ENCODE measurements at regions not wholly inside any gene's neighbourhood (a gene's known extent, or its start where the extent isn't known, plus 50 kb on each side); places are given as distances from the start of the nearest gene placed in this dataset.
"Not testable (repeated sequence)": the region's sequence is repeated elsewhere in the genome, so short reads cannot be mapped to it uniquely, and the experiment has no call there.

DNA sequence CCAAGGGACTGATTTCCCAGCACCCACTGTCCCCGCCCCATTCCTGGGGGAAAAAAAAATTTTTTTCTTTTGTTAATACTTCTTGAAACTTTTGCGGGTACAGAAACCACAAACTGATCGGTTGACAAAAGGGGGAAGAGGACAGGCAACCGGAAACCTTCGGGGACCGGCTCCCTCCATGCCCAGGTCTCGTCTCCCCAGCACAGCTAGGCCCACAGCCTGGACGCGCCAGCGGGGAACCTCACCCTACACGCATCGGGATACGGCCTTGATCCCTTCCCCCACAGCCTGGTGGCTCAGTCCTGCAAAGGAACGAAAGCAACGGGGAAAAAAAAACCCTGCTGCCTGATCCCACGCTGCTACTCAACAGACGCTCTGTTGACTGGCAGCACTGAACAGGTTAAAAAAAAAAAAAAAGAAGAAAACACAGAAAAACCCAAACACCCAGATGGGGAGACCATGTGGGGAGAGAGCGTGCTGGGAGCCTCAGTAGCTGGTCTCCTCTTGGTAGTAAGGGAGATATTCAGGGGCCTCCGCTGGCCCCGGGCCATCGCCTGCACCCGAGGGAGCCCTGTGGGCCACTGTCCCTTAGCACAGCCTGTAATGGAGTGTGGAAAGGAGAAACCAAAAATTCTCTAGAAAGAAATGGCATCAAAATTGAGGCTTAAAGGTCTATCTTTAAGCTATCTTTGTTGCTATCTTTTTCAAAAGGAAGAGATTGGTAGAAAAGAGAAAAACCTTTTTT, 185.7 kb downstream of the POTEC start:
- DNase-seq; H3K9me3 ChIP-seq; intact Hi-C loops (cut with DNase I); H3K27ac ChIP-seq; H3K36me3 ChIP-seq; H3K27me3 ChIP-seq; H3K4me1 ChIP-seq; H3K4me3 ChIP-seq: not testable (repeated sequence)
- 77 to 91% methylated on average over 9 to 10 of the region's 22 CpGs for WGBS, 2 donors

DNA sequence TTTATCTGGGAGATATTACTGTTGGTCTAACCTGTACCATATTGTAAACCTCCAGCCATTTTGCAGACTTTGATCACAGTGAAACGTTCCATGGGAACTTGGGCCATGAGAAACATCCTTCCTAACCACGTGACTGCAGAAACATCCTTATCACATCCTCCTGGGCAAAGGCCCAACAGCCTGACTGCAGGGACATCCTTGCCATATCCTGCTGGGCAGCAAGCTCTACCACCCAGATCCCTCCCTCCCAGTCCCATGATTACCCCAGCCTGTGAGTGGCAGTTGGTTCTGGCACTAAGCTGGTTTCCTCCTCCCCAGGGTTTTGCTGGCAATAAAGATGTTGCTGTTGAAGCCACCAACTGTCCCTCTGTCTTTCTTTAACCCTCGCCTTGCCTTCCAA, 201.2 kb downstream of the POTEC start:
- intact Hi-C loops (cut with DNase I); H3K4me1 ChIP-seq; H3K36me3 ChIP-seq; H3K27me3 ChIP-seq; DNase-seq; H3K27ac ChIP-seq; H3K9me3 ChIP-seq; H3K4me3 ChIP-seq: not testable (repeated sequence)
- WGBS, 2 donors = 53% methylated on average over 2 of the region's 3 CpGs; no CpG with 5 or more reads in 1 of the 2 donors

DNA sequence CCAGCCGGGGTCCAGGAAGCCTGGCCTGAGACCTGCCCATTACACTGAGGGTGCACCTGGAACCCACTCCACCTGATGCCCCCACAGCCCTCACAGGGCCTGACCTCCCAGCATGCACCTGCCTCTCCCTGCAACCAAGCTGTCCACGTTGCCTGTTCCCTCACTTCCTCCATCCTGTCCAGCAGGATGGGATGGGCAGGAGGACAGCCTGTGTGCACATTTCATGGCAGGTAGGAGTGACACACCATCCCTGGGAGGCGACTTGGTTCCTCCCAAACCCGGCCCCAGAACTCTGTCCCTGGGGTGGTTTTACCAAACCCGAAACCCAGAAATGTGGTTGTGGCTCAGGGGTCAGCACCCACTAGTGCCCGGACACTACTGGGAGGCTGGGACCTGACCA, 203.8 kb upstream of the ZNF519 start:
- H3K36me3 ChIP-seq; DNase-seq; intact Hi-C loops (cut with DNase I): not testable (repeated sequence)

DNA sequence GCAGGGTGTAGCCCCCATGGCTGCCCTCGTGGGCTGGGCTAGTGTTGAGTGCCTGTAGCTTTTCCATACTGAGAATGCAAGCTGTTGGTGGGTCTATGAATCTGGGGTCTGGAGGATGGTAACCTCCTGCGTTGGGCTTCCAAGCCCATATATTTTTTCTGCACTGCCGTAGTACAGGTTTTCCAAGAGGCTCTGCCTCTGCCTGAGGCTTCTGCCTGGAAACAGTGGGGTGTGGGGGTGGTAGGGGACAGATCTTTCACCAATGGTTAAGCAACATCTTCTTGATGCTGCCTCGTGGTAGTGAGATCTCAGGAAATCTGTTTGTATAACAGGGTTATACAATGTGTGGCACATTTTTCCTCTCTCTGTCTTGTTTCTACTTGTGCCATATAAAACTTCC, 189.0 kb upstream of the ZNF519 start:
- H3K27me3 ChIP-seq; H3K4me3 ChIP-seq; H3K9me3 ChIP-seq; H3K4me1 ChIP-seq; DNase-seq; intact Hi-C loops (cut with DNase I); H3K36me3 ChIP-seq; H3K27ac ChIP-seq: not testable (repeated sequence)
- 47 to 48% methylated on average over 3 to 4 of the region's 4 CpGs for WGBS, 2 donors

More for the DNA sequence above, 203.8 kb upstream of the ZNF519 start:
- H3K4me1 ChIP-seq, H3K9me3 ChIP-seq, H3K27me3 ChIP-seq, H3K4me3 ChIP-seq, H3K27ac ChIP-seq: not testable (repeated sequence)
- WGBS, 2 donors = 28 to 40% methylated on average over 1 to 3 of the region's 6 CpGs

GRCh38 chr18:14301255-14301654, 169.0 kb upstream of the ZNF519 start:
- intact Hi-C loops (cut with DNase I); H3K9me3 ChIP-seq; H3K27ac ChIP-seq; H3K27me3 ChIP-seq; DNase-seq; H3K4me1 ChIP-seq; H3K4me3 ChIP-seq; H3K36me3 ChIP-seq: not testable (repeated sequence)
- 77 to 85% methylated on average over 6 of the region's 7 CpGs for WGBS, 2 donors

GRCh38 chr18:14295081-14295480, 162.8 kb upstream of the ZNF519 start:
- H3K27me3 ChIP-seq; H3K36me3 ChIP-seq; intact Hi-C loops (cut with DNase I); H3K9me3 ChIP-seq; H3K27ac ChIP-seq; DNase-seq; H3K4me1 ChIP-seq; H3K4me3 ChIP-seq: not testable (repeated sequence)
- WGBS, 2 donors = 76 to 77% methylated on average over 3 of the region's 3 CpGs

DNA sequence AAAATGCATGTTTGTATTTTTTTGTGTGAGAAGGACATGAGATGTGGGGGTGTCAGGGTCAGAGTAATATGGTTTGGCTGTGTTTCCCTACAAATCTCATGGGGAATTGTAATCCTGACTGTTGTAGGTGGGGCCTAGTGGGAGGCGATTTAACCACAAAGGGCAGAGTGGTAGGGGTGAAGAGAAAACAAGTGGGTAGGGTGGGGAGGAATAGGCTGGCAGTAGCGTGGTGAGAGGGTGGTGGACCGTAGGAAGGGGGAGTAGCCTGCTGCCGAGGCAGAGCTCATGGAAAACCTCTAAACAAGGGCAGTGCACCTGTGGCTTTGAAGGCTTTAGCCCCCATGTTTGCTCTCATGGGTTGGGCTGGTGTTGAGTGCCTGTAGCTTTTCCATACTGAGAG, 152.8 kb upstream of the ZNF519 start:
- intact Hi-C loops (cut with DNase I) = no loop called here
- H3K27me3 ChIP-seq = no peaks in the 10 kb centered on the region
- H3K9me3 ChIP-seq = no peaks in the 10 kb centered on the region
- H3K4me3 ChIP-seq = no peak overlapping the region
- H3K27ac ChIP-seq = no peak overlapping the region
- H3K4me1 ChIP-seq = no peaks in the 10 kb centered on the region
- H3K36me3 ChIP-seq = no peaks in the 10 kb centered on the region
- TF ChIP-seq, protein P1, sequence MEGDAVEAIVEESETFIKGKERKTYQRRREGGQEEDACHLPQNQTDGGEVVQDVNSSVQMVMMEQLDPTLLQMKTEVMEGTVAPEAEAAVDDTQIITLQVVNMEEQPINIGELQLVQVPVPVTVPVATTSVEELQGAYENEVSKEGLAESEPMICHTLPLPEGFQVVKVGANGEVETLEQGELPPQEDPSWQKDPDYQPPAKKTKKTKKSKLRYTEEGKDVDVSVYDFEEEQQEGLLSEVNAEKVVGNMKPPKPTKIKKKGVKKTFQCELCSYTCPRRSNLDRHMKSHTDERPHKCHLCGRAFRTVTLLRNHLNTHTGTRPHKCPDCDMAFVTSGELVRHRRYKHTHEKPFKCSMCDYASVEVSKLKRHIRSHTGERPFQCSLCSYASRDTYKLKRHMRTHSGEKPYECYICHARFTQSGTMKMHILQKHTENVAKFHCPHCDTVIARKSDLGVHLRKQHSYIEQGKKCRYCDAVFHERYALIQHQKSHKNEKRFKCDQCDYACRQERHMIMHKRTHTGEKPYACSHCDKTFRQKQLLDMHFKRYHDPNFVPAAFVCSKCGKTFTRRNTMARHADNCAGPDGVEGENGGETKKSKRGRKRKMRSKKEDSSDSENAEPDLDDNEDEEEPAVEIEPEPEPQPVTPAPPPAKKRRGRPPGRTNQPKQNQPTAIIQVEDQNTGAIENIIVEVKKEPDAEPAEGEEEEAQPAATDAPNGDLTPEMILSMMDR (IDR thresholded peaks at IDR 0.05) = no peak
- no peak for TF ChIP-seq POLR2A (IDR thresholded peaks at IDR 0.05)
- no peak for DNase-seq
- WGBS, 2 donors = 59 to 66% methylated on average over 4 of the region's 4 CpGs

- DNase-seq; H3K9me3 ChIP-seq; H3K27me3 ChIP-seq; H3K4me1 ChIP-seq; H3K4me3 ChIP-seq; H3K27ac ChIP-seq; H3K36me3 ChIP-seq; intact Hi-C loops (cut with DNase I): not testable (repeated sequence)
- 50% methylated on average over 1 of the region's 1 CpG for WGBS, 2 donors
These were observed 143.2 kb upstream of the ZNF519 start for GRCh38 chr18:14275391-14275790.

DNA sequence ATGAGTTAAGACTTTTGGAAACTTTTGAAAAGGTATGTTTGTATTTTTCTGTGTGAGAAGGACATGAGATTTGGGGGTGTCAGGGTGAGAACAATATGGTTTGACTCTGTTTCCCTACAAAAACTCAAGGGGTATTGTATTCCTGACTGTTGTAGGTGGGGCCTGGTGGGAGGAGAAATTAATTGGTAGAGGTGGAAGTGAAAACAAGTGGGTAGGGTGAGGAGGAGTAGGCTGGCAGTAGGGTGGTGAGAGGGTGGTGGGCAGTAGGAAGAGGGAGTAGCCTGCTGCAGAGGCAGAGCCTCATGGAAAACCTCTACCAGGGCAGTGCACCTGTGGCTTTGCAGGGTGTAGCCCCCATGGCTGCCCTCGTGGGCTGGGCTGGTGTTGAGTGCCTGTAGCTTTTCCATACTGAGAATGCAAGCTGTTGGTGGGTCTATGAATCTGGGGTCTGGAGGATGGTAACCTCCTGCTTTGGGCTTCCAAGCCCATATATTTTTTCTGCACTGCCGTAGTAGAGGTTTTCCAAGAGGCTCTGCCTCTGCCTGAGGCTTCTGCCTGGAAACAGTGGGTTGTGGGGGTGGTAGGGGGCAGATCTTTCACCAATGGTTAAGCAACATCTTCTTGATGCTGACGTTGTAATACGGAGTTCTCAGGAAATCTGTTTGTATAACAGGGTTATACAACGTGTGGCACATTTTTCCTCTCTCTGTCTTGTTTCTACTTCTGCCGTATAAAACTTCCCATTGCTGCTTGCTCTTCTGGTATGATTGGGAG, 133.6 kb upstream of the ZNF519 start:
- DNase-seq; H3K4me3 ChIP-seq; H3K27me3 ChIP-seq; H3K36me3 ChIP-seq; H3K4me1 ChIP-seq; intact Hi-C loops (cut with DNase I); H3K9me3 ChIP-seq; H3K27ac ChIP-seq: not testable (repeated sequence)
- WGBS, 2 donors = 54 to 61% methylated on average over 5 to 6 of the region's 6 CpGs

- DNase-seq; intact Hi-C loops (cut with DNase I); H3K36me3 ChIP-seq; H3K4me1 ChIP-seq; H3K27me3 ChIP-seq; H3K27ac ChIP-seq; H3K4me3 ChIP-seq; H3K9me3 ChIP-seq: not testable (repeated sequence)
- 63 to 84% methylated on average over 3 of the region's 3 CpGs for WGBS, 2 donors
These were observed 130.6 kb upstream of the ZNF519 start for GRCh38 chr18:14262786-14263185.

DNA sequence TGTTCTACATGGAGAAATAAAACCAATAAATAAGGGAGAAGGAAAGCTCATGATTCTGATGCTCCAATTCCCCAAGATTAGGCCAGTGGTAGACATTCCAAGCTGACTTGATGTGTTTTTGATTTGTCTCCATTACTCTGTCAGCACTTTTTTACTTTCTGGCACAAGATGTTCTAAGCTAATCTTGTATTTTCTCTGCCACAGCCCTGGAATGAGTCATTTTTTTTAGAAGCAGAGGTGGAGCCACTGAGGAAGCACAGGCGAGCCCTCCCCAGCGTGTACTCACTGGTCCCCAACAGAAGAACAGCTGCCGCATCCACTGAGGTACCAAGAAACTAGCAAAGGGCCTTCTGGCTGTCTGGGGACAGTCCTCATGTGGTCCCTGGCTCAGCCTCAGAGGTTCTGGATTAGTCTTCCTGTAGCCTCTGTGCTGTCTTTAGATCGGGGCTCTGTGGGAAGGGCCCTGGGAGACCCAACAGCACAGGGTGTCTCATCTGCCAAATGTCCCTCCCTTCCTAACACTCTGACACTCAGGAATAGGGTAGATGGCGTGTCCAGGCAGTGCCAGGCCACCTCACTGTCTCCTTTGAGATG, 117.9 kb upstream of the ZNF519 start:
- DNase-seq; H3K9me3 ChIP-seq; intact Hi-C loops (cut with DNase I); H3K4me3 ChIP-seq; H3K4me1 ChIP-seq; H3K27me3 ChIP-seq: not testable (repeated sequence)
- H3K36me3 ChIP-seq = peaks cover 0 to 21% (median 0%) of the 10 kb centered on the region in 3 donors
- WGBS, 2 donors = 62 to 73% methylated on average over 3 to 4 of the region's 5 CpGs
- peak overlapping the region in 1 of 4 donors; percentile 48 for H3K27ac ChIP-seq

- H3K4me3 ChIP-seq; H3K9me3 ChIP-seq; DNase-seq; H3K27ac ChIP-seq; H3K27me3 ChIP-seq; H3K36me3 ChIP-seq; intact Hi-C loops (cut with DNase I); H3K4me1 ChIP-seq: not testable (repeated sequence)
- 50 to 89% methylated on average over 1 of the region's 1 CpG for WGBS, 2 donors
These were observed 107.0 kb upstream of the ZNF519 start for GRCh38 chr18:14239224-14239623.

All from esophagus squamous epithelium (tissue), 5 donors.